Esophagus muscularis mucosa (tissue), 3 donors: ENCODE measurements at regions not wholly inside any gene's neighbourhood (a gene's known extent, or its start where the extent isn't known, plus 50 kb on each side); places are given as distances from the start of the nearest gene placed in this dataset.

ENCODE experiments used
- CTCF ChIP-seq, 3 experiments: fragments of 200-600 bp in 2 of 3; fragments of 450-650 bp in 1 of 3; sonication (generic) in 2 of 3; IDR thresholded peaks; one replicate each; pipeline ENCODE4 v1.5.1; 2017 to 2019; ENCODE audit warnings: antibody characterized with exemption in 3 of 3, mild to moderate bottlenecking in 2 of 3, moderate library complexity in 1 of 3
- EP300 ChIP-seq: sonication (generic); formaldehyde crosslinking; IDR thresholded peaks from one replicate; pipeline ENCODE4 v1.6.1; 2017; ENCODE audit warnings: antibody characterized with exemption

GRCh38 chr18:41558715-41559114, 396.3 kb upstream of the PIK3C3 start:
- TF ChIP-seq EP300 (no peak), CTCF (IDR thresholded peaks at IDR 0.05) (no peak)
